Gastrocnemius medialis (tissue), 4 donors: ENCODE measurements at regions not wholly inside any gene's neighbourhood (a gene's known extent, or its start where the extent isn't known, plus 50 kb on each side); places are given as distances from the start of the nearest gene placed in this dataset.

Experiments
- CTCF ChIP-seq, 5 experiments: fragments of 450-650 bp in 3 of 5; fragments of 200-600 bp in 2 of 5; sonication (generic) in 2 of 5; IDR thresholded peaks in 4 of 5; conservative IDR thresholded peaks in 1 of 5; 1 replicate in 4 of 5; 2 replicates in 1 of 5; pipeline ENCODE4 v1.5.1; 2016 to 2019; ENCODE audit warnings: antibody characterized with exemption in 5 of 5, mild to moderate bottlenecking in 3 of 5, moderate library complexity in 3 of 5
- POLR2A ChIP-seq, 2 donors: fragments of 450-650 bp; IDR thresholded peaks; one replicate each; pipeline ENCODE4 v1.6.1; 2017; ENCODE audit warnings: antibody characterized with exemption in 2 of 2, mild to moderate bottlenecking in 2 of 2, moderate library complexity in 2 of 2

- TF ChIP-seq CTCF (IDR thresholded peaks at IDR 0.05 in 4 of 5, conservative IDR thresholded peaks at IDR 0.05 in 1 of 5) (no peak), POLR2A (IDR thresholded peaks at IDR 0.05) (no peak)
Observed at GRCh38 chr16:51009813-51010212, 141.3 kb downstream of the SALL1 start.
